ENCODE measurements at regions not wholly inside any gene's neighbourhood (a gene's known extent, or its start where the extent isn't known, plus 50 kb on each side); places are given as distances from the start of the nearest gene placed in this dataset.

DNA sequence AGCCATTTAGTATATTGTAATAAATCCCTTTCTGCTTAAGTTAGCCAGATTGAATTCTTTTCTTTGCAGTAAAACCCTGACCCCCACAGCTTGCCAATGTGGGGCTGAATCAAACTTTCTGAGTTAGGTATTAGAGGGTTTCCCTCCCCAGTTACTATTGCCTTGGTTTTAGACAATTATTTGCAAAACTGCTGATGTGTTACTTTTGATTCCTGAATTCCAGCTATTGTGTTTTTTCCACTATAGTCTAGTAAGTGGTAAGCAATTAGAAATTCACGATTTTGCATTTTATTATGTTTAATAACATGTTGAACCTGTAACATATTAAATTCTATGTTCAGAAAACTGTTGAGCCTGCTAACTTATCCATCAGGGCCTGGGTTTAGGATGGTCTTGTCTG lies 391.5 kb downstream of the DLEU7 start:
- TF ChIP-seq, protein P1, sequence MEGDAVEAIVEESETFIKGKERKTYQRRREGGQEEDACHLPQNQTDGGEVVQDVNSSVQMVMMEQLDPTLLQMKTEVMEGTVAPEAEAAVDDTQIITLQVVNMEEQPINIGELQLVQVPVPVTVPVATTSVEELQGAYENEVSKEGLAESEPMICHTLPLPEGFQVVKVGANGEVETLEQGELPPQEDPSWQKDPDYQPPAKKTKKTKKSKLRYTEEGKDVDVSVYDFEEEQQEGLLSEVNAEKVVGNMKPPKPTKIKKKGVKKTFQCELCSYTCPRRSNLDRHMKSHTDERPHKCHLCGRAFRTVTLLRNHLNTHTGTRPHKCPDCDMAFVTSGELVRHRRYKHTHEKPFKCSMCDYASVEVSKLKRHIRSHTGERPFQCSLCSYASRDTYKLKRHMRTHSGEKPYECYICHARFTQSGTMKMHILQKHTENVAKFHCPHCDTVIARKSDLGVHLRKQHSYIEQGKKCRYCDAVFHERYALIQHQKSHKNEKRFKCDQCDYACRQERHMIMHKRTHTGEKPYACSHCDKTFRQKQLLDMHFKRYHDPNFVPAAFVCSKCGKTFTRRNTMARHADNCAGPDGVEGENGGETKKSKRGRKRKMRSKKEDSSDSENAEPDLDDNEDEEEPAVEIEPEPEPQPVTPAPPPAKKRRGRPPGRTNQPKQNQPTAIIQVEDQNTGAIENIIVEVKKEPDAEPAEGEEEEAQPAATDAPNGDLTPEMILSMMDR (IDR thresholded peaks at IDR 0.05) = no peak
- H3K9me3 Mint-ChIP-seq = no peaks in the 10 kb centered on the region
- H3K36me3 Mint-ChIP-seq (ENCODE audit: low read depth) = no peaks in the 10 kb centered on the region
- intact Hi-C loops (cut with micrococcal nuclease) = no loop called here
- no peaks in the 10 kb centered on the region for H3K27me3 Mint-ChIP-seq
- ChIA-PET CTCF (interaction anchor here (0.8 kb wide), 1 partner anchor 15 kb away, joined by 3 read pairs; no protein-coding TSS in a partner anchor), POLR2A (no interaction called here)
- H3K4me1 Mint-ChIP-seq (ENCODE audit: low read depth) = no peaks in the 10 kb centered on the region
- ATAC-seq (no peak), DNase-seq (no peak)
- no peak overlapping the region for H3K27ac Mint-ChIP-seq
- H3K4me3 Mint-ChIP-seq = no peak overlapping the region

DNA sequence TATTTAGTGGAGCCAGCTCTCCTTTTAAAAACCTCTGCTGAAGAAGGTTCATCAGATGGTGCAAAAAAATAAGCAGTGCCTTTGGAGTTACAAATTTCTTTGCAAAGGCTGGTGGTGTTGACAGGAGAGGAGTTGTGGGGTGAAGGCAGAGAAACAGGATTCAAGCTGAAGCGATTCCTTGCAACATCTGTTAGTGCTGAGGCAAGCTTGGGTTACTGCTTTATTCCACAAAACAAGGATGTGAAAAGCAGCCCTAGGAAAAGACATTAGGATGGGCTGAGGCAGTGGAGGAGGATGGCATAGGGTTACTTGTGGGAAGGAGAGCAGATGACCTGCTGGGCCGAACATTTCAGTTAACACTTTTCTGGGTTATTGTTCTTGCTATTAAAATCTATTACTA lies 390.7 kb downstream of the DLEU7 start:
- no peak overlapping the region for H3K27ac Mint-ChIP-seq
- H3K4me3 Mint-ChIP-seq = no peak overlapping the region
- no peaks in the 10 kb centered on the region for H3K36me3 Mint-ChIP-seq (ENCODE audit: low read depth)
- POLR2A ChIA-PET = no interaction called here
- no peak for ATAC-seq
- CTCF ChIA-PET = interaction anchor here (1.2 kb wide), 1 partner anchor 476 kb away, joined by 3 read pairs; no protein-coding TSS in a partner anchor
- H3K4me1 Mint-ChIP-seq (ENCODE audit: low read depth) = no peaks in the 10 kb centered on the region
- H3K9me3 Mint-ChIP-seq = no peaks in the 10 kb centered on the region
- TF ChIP-seq, protein P1 (IDR thresholded peaks at IDR 0.05) = no peak
- intact Hi-C loops (cut with micrococcal nuclease) = no loop called here
- no peaks in the 10 kb centered on the region for H3K27me3 Mint-ChIP-seq
- DNase-seq = no peak

DNA sequence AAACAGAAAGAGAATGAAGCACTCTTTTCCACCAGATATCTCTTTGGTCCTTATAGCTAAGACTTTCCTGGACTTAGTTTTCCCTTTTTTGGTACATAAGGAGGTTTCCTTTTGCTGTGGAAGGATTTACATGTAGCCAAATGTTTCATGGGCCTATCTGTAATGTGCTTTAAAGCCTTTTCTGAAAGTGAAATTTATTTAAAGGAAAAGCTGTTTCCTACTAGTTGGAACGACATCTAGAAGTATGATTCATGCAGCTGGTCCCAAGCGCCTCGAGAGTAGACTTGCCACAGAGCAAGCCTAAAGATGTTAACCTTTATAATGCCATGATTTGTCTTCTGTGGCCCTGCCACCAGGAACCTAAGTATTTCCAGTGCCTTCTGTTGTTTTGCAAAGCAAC lies 390.3 kb downstream of the DLEU7 start:
- TF ChIP-seq, protein P1 (IDR thresholded peaks at IDR 0.05) = no peak
- intact Hi-C loops (cut with micrococcal nuclease) = no loop called here
- no peak for DNase-seq
- no peak for ATAC-seq
- ChIA-PET POLR2A (no interaction called here), CTCF (interaction anchor here (1.2 kb wide), 1 partner anchor 477 kb away, joined by 3 read pairs; no protein-coding TSS in a partner anchor)
- no peak overlapping the region for H3K4me3 Mint-ChIP-seq
- H3K27ac Mint-ChIP-seq = no peak overlapping the region
- H3K27me3 Mint-ChIP-seq = no peaks in the 10 kb centered on the region
- H3K9me3 Mint-ChIP-seq = no peaks in the 10 kb centered on the region
- H3K36me3 Mint-ChIP-seq (ENCODE audit: low read depth) = no peaks in the 10 kb centered on the region
- no peaks in the 10 kb centered on the region for H3K4me1 Mint-ChIP-seq (ENCODE audit: low read depth)

DNA sequence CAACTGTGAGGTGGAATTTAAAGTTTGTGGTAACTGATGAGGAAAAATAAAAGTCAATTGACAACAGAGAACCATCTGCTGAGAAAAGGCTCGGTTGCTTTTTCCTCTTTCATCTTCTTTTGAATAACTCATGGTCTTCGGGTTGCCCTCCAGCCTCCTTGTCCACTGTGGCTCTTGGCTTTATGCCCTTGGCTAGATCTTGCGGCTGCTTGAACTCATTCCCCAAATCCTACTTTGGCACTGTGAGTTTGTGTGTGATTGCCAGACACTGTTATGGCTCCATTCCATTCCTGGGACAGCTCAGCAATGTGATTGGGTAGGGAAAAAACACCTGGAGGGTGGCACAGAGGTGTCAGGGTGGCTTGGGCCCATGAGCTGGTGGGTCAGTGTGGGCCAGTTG lies 387.4 kb downstream of the DLEU7 start:
- no peaks in the 10 kb centered on the region for H3K36me3 Mint-ChIP-seq (ENCODE audit: low read depth)
- H3K4me1 Mint-ChIP-seq (ENCODE audit: low read depth) = no peaks in the 10 kb centered on the region
- H3K4me3 Mint-ChIP-seq = no peak overlapping the region
- ChIA-PET CTCF (no interaction called here), POLR2A (no interaction called here)
- intact Hi-C loops (cut with micrococcal nuclease) = no loop called here
- no peak overlapping the region for H3K27ac Mint-ChIP-seq
- TF ChIP-seq, protein P1 (IDR thresholded peaks at IDR 0.05) = no peak
- ATAC-seq (no peak), DNase-seq (no peak)
- no peaks in the 10 kb centered on the region for H3K27me3 Mint-ChIP-seq
- H3K9me3 Mint-ChIP-seq = no peaks in the 10 kb centered on the region

DNA sequence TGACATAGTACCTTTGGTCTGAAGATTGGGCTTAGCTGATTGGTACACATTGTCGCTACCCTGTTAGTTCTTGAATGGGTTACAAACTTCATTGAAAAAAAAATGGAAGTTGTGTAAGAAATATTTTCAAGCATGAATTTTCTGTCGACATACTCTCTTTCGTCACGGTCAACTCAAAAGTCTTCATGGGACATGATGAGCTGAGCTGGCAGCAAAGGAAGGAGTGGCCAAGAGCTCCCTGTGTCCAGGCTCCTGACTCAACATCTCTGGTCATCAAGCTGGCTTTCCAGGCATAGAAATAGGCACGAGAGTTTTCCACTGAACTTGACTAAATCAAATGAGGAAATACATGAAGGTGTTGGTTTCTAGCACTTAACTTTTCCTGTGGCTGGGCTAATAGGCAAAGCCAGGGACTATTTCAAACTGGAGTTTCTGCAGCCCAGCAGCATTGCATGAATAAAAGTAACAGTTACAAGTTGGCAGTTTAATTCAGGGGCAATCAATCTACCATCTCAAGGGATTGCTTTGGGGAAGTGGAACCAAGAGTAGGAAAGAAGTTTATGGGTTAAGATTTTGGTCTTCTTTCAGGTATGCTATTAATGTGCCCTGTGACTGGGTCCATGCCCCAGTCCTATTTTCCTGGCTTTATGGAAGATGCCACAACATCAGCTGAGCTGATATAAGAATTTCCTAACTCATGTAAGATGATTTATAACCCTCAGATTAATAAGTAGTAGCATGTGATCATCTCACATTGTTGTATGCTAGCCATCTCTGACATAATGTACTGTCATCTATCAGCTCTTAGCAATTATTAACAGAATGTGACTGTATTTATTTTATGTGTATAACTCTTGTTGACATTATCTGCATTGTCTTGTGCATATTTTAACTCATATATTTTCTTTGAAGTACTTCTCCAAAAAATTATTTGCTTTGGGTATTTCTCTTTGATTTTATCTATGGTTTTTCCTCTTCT lies 385.8 kb downstream of the DLEU7 start:
- intact Hi-C loops (cut with micrococcal nuclease) = no loop called here
- H3K27me3 Mint-ChIP-seq = no peaks in the 10 kb centered on the region
- no peaks in the 10 kb centered on the region for H3K9me3 Mint-ChIP-seq
- no peak for DNase-seq
- no peaks in the 10 kb centered on the region for H3K4me1 Mint-ChIP-seq (ENCODE audit: low read depth)
- no peak for ATAC-seq
- POLR2A ChIA-PET = no interaction called here
- TF ChIP-seq, protein P1 (IDR thresholded peaks at IDR 0.05) = no peak
- no peaks in the 10 kb centered on the region for H3K36me3 Mint-ChIP-seq (ENCODE audit: low read depth)
- CTCF ChIA-PET = no interaction called here
- H3K27ac Mint-ChIP-seq = no peak overlapping the region
- no peak overlapping the region for H3K4me3 Mint-ChIP-seq
